ENCODE measurements at regions not wholly inside any gene's neighbourhood (a gene's known extent, or its start where the extent isn't known, plus 50 kb on each side); places are given as distances from the start of the nearest gene placed in this dataset.

DNA sequence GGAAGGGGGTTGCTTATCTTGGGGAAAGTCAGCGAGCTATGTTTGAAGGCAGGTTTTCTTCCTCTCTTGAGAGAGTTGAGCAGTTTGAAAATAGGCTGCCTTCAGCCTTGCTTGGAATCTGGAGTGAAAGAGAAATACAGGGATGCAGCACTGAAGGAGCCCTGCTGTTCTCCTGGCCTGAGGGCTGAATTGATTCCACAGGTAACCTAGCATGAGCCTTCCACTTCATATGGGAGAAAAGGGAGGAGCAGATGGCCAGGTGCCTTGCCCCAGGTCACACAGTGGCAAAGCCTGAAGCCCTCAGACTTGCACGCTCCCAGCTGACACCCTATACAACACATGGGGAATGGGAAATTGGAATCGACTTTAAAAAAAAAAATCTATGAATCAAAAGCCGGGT, 88.0 kb upstream of the WLS start:
- DNase-seq (ENCODE audit: low read depth, low spot score) (no peak), FAIRE-seq (no peak)
- TF ChIP-seq, protein P1, sequence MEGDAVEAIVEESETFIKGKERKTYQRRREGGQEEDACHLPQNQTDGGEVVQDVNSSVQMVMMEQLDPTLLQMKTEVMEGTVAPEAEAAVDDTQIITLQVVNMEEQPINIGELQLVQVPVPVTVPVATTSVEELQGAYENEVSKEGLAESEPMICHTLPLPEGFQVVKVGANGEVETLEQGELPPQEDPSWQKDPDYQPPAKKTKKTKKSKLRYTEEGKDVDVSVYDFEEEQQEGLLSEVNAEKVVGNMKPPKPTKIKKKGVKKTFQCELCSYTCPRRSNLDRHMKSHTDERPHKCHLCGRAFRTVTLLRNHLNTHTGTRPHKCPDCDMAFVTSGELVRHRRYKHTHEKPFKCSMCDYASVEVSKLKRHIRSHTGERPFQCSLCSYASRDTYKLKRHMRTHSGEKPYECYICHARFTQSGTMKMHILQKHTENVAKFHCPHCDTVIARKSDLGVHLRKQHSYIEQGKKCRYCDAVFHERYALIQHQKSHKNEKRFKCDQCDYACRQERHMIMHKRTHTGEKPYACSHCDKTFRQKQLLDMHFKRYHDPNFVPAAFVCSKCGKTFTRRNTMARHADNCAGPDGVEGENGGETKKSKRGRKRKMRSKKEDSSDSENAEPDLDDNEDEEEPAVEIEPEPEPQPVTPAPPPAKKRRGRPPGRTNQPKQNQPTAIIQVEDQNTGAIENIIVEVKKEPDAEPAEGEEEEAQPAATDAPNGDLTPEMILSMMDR (optimal IDR thresholded peaks at IDR 0.05 in 1 of 3, IDR thresholded peaks at IDR 0.05 in 1 of 3, conservative IDR thresholded peaks at IDR 0.05 in 1 of 3; ENCODE audit: extremely low read depth in 1 of 3, insufficient read depth in 2 of 3, low read length in 3 of 3) = no peak
- no peak for TF ChIP-seq EZH2 (IDR thresholded peaks at IDR 0.05; ENCODE audit: low read length)
- Histone ChIP-seq H3K4me1 (ENCODE audit: control insufficient read depth, extremely low read depth, insufficient read depth, low read length) (no peaks in the 10 kb centered on the region), H3K36me3 (ENCODE audit: control insufficient read depth in 2 of 2, extremely low read depth in 1 of 2, insufficient read depth in 2 of 2, low read length in 2 of 2) (no peaks in the 10 kb centered on the region), H3K27me3 (ENCODE audit: control insufficient read depth, extremely low read depth, insufficient read depth, low read length) (peaks cover 4% of the 10 kb centered on the region), H2AFZ (ENCODE audit: control insufficient read depth, low read length) (no peak overlapping the region), H3K79me2 (ENCODE audit: control insufficient read depth, insufficient read depth, low read length) (no peaks in the 10 kb centered on the region), H3K9me3 (ENCODE audit: control insufficient read depth, low read depth, low read length) (no peaks in the 10 kb centered on the region), H3K4me2 (ENCODE audit: control insufficient read depth, extremely low read depth, insufficient read depth, low read depth, low read length) (no peak overlapping the region), H3K9me1 (ENCODE audit: control insufficient read depth, extremely low read depth, insufficient read depth, low read length) (no peaks in the 10 kb centered on the region), H3K9ac (ENCODE audit: control insufficient read depth, extremely low read depth, insufficient read depth, low read length) (no peak overlapping the region), H4K20me1 (ENCODE audit: control insufficient read depth, extremely low read depth, insufficient read depth, low read length) (no peaks in the 10 kb centered on the region), H3K4me3 (ENCODE audit: control insufficient read depth in 2 of 3, extremely low read depth in 1 of 3, insufficient read depth in 2 of 3, low read depth in 1 of 3, low read length in 3 of 3) (no peak overlapping the region), H3K27ac (ENCODE audit: control insufficient read depth, insufficient read depth, low read length) (no peak overlapping the region)
- dilution Hi-C loops (cut with MboI; ENCODE audit: extremely low pct_ligation_motif_present, low sequenced_read_pairs) = no loop called here

DNA sequence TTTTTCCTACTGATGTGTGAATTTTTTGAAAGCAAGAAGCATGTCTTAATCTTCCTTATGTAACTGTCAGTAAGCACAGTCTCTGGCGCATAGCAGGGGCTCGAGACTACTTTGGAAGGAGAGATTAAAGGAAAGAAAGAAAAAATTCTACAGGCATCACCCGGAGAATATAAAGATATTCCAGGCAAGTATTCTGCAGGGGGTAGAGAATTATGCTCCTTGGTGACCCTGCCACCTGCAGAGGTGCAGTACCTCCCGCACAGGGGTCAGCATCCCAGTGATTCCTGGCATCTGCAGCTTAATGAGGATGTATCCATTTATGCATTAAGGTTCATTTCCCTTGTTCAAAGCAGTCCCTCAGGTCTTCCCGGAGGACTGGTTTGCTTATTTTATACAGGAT, 87.6 kb upstream of the WLS start:
- H3K4me1 ChIP-seq (ENCODE audit: control insufficient read depth, extremely low read depth, insufficient read depth, low read length) = no peaks in the 10 kb centered on the region
- no peaks in the 10 kb centered on the region for H3K79me2 ChIP-seq (ENCODE audit: control insufficient read depth, insufficient read depth, low read length)
- H3K36me3 ChIP-seq (ENCODE audit: control insufficient read depth in 2 of 2, extremely low read depth in 1 of 2, insufficient read depth in 2 of 2, low read length in 2 of 2) = no peaks in the 10 kb centered on the region
- no peak overlapping the region for H3K27ac ChIP-seq (ENCODE audit: control insufficient read depth, insufficient read depth, low read length)
- no peaks in the 10 kb centered on the region for H3K9me3 ChIP-seq (ENCODE audit: control insufficient read depth, low read depth, low read length)
- no peak overlapping the region for H3K4me3 ChIP-seq (ENCODE audit: control insufficient read depth in 2 of 3, extremely low read depth in 1 of 3, insufficient read depth in 2 of 3, low read depth in 1 of 3, low read length in 3 of 3)
- H3K9ac ChIP-seq (ENCODE audit: control insufficient read depth, extremely low read depth, insufficient read depth, low read length) = no peak overlapping the region
- FAIRE-seq = no peak
- no peak for TF ChIP-seq EZH2 (IDR thresholded peaks at IDR 0.05; ENCODE audit: low read length)
- TF ChIP-seq, protein P1 (optimal IDR thresholded peaks at IDR 0.05 in 1 of 3, IDR thresholded peaks at IDR 0.05 in 1 of 3, conservative IDR thresholded peaks at IDR 0.05 in 1 of 3; ENCODE audit: extremely low read depth in 1 of 3, insufficient read depth in 2 of 3, low read length in 3 of 3) = no peak
- no peak for DNase-seq (ENCODE audit: low read depth, low spot score)
- H3K27me3 ChIP-seq (ENCODE audit: control insufficient read depth, extremely low read depth, insufficient read depth, low read length) = peaks cover 4% of the 10 kb centered on the region
- no peak overlapping the region for H3K4me2 ChIP-seq (ENCODE audit: control insufficient read depth, extremely low read depth, insufficient read depth, low read depth, low read length)
- no peaks in the 10 kb centered on the region for H4K20me1 ChIP-seq (ENCODE audit: control insufficient read depth, extremely low read depth, insufficient read depth, low read length)
- no peaks in the 10 kb centered on the region for H3K9me1 ChIP-seq (ENCODE audit: control insufficient read depth, extremely low read depth, insufficient read depth, low read length)
- H2AFZ ChIP-seq (ENCODE audit: control insufficient read depth, low read length) = no peak overlapping the region
- dilution Hi-C loops (cut with MboI; ENCODE audit: extremely low pct_ligation_motif_present, low sequenced_read_pairs) = no loop called here
